NCI-H345 treated with DMSO at 0.1 percent for 48 hours (cell line): ENCODE measurements at regions not wholly inside any gene's neighbourhood (a gene's known extent, or its start where the extent isn't known, plus 50 kb on each side); places are given as distances from the start of the nearest gene placed in this dataset.

Source experiments
- DNase-seq: peaks from one replicate; lab custom pipeline; 2025; ENCODE audit not compliant: unreplicated experiment; lab: John Stamatoyannopoulos, UW

DNA sequence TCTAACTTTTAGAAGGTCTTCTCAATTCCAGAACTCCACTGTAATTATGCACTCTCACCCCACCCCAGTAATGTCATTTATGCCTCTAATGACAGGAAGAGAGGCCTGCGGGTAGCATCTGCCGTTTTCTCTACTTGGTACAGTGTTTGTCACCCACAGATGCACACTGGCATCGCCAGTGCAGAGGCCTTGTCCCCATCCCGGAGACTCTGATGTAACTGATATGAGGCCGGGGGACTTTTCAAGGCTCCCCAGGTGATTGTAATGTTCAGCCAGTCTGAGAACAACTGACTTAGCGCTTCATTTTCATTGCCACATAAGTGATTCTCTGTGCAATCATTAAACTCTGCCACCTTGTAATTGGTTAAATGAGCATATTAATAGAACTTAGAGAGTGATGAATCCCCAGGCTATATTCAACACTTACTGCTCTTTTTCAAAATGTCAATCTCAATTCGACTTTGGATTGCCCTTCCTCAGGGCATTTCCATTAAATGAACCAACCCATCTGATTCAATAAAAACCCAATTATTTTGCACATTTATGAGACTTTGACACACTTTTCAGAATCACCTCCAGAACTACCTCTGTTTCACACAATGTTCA lies 113.2 kb downstream of the HERPUD2 start:
- DNase-seq: no peak

DNA sequence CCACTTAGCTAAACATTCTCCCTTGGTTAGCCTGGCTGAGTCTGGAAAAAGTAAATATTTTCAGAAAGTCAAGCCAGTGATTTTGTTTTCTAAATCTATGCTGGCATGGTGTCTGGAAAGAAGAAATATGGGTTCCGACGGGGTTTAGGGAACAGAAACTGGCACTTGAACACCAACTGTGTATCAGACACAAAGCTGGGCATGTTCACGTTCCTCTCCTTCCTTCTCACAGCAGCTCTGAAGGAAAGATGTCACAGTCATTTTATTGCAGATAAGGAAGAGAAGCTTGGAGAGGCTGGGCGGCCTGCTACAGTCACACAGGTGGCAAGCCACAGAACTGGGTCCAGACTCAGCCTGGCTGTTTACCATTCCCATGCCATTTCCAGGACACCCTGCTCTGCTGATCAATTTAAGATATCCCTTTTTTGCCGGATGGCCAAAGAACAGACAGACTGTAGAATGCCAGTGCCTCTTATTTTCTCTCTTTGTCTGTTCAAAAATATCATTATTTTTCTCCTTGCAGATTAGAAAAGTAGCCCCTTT lies 118.8 kb downstream of the HERPUD2 start:
- DNase-seq: no peak

DNA sequence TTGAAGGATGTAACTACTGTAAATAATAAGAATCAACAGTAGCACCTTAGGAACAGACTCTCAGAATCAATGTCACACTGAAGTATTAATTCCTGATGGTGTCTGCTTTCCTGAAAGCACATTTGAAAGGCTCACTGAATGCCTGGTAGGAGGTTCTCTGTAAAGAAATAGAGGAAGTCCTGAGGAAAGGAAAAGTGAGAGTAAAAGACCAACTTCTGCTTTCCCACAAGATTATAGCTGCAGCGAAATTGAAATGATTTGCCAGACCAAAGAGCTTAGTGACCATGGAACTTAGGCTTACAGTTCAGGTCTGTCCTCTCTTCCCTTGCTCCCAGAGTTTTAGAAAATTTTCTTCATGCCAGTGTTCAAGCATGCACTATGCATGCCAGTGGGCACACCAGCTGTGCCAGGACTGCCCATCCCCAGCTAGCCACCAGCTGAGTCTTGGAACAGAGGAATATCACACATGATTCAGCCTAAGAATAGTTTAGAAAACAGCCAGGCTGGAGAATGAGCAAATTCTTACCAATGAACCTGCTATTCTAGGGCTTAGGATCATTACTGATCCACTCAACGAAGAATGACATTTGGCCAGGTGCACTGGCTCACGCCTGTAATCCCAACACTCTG lies 123.2 kb downstream of the HERPUD2 start:
- no peak for DNase-seq

DNA sequence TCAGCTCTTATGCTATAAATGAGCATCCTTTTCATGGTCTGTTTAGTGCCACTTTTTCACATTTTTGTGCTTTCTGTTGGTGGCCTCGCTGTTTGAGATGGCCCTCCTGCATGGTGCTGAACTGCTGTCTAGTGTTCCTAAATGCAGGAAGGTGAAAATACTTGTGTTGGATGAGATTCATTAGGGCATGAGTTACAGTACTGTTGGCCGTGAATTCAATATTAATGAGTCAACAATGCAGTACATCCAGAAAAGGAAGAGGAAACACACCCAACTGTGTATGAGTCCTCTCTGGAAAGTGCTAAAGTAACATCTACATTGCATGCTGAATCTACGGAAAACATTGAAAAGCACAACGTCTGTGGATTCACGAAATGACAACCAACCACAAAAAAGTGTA lies 124.0 kb downstream of the HERPUD2 start:
- no peak for DNase-seq

DNA sequence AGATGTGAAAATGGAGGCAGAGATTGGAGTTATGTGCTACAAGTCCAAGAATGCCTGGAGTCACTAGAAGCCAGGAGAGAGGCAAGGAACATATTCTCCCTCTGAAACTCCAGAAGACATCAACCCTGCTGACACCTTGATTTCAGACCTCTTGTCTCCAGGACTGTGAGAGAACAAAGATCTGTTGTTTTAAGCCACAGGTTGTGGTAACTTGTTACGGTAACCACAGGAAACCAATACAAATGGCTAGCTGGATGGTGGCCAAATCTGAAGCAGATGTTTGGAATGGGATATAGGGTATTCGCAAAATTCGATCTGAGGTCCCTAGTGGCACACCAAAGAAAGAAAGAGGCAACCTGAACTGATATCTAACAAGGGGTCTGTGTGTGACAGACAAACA lies 129.0 kb downstream of the HERPUD2 start:
- DNase-seq: peak; percentile 58

DNA sequence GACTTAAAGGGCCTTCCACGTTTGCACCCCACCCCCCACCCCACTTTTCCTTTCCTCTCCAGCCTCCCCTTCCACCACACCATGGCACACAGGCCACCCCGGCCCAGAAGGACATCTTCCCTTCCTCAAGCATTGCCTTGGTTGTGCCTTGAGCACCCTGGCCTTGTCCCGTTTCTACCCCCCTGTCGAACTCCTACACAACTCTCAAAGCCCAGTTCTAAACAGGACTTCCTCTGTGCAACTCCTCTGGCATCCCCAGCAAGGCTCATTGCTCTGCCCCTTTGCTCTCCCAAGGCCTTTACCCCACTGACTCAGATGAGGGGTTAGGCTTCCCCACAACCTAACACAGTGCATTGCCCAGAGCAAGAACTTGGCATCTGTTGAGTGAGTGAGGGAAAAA lies 136.1 kb downstream of the HERPUD2 start:
- DNase-seq: no peak

DNA sequence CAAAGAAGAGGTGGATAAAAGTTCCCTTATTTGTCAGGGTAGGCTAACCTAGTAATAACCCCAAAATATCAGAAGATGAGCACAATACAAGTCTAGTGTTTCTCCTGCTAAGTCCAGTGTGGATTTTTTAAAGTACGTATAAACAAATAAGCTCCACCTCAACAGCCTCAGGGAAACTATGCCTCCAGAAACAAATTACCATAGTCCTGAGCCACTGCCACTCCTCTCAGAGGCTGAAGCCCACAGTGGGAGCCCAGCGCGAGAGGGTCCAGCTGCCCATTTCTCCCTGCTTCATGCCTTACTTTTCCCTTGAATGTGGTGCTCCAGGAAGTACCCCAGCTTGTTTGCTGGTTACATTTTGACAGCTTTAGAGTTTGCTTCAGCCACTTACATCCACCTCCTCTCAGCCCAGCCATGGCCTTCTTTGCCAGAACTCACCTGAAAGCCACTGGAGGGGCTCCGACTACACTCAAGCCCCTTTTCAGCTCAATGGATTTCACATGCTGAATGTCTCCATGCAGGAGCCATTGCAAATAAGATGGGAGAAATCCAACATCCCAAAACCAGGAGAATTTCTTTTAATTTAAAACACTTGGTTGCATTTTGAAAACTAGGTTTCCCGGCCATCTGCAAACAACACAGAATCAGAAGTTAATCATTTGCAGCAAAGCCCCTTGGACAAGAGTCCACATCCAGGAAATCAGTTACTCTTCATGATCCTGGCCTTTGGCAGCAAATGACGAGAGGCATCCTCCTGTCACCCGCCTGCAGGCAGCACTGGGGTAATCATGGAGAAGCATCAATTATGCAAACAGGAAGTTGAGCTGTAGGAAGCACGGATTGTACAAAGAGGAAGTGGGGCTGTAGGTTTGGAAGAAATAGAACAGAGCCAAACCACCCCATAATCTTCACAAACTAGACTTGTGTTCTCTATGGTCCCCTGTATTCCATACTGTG lies 138.1 kb downstream of the HERPUD2 start:
- DNase-seq: no peak

DNA sequence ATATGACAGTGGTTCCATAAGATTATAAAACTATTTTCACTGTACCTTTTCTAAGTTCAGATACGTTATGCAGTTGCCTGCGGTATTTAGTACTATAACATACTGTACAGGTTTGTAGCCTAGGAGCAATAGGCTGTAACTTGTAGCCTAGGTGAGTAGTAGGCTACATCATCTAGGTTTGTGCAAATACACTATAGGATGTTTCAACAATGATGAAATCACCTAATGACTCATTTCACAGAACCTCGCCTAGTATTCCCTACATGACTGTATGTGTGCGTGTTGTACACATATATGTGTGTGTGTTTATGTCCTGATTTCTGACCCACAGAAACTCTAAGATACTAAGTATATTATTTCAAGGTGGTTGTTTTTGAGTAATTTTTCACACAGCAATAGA lies 139.0 kb downstream of the HERPUD2 start:
- no peak for DNase-seq

DNA sequence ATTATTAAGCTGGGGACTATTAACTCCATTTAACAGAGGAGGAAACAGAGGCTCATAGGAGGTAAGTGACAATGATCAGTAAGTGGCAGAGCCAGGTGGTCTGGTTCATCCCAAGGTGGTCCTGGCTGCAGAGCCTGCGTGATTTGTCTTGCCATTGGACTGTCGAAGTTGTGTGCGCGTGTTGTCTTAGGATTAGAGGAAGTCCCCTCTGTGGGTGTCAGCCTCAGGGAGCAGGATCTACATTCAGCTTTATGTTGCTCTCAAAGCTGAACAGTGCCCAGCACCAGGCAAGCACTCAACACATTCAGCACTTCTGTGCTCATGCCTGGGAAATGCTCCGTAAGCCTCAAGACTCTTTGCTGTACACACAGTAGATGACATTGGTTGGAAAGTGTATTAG lies 139.5 kb downstream of the HERPUD2 start:
- no peak for DNase-seq

DNA sequence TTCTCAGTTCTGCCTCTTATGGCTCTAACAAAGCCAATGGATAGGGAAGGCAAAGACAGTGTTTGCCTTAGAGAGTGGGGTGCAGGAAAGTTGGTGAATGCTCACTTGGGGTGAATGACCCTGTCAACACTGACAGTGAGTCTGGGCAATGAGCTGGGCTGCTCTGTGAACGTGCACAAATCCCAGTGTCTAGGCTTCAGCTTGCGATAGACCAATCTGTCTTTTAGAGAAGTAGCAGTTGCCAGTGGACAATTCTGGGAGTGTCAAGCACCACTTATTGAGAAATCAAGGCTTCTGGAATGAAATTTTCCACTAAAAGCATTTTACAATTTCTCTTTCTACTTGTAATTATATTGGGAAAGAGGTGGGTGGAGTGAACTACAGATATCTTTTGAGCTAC lies 141.4 kb downstream of the HERPUD2 start:
- DNase-seq: no peak

DNA sequence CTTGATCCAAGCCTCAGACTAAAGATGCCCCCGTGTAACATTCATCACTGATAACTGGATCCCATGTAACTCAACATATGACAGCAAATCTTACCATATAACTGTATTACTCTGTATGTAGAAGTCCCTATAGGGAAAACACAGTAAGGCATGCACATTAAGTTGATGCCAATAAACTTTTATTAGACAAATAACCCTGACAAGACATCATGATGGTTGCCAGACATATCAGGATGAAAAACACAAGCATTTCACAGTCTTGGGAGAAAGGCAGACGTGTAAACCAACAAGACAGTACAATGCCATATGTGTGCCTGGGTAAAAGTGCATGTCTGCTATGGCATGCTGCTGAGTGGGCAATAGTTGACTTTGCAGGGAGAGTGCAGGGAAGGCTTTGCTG lies 142.2 kb downstream of the HERPUD2 start:
- no peak for DNase-seq

DNA sequence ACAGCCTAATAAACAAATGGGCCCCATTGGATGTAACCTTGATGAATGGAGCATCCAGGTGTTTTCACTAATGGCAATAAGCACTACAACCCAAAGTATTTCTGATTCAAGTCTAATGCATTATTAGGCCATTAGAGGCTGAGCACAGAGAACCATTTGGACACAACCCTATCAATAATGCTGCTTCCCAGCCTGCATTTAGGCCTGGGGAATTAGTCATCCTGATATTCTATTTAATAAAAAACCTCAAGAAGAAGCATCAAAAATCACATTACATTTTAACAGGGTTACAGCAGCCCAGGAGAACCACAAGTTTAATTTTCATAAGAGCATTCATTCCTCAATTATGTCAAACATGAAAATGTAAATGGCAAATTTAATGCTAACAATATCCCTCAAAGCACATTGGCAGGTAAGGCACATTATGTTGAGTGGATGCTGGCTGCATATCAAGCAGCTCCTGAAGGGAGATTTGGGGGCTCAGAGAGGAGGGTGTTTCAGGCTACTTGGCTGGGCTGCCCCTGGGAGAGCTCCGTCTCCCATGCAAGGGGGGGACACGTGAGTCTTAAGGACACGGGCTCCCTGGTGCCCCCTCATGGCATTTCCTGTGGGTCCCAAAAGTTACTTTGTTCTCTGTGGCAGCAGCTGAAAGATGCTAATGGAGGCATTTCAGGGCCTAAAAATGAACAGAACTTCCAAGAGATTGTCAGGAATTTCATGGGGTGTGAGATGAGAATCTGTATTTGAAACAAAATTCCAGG lies 143.4 kb downstream of the HERPUD2 start:
- no peak for DNase-seq

DNA sequence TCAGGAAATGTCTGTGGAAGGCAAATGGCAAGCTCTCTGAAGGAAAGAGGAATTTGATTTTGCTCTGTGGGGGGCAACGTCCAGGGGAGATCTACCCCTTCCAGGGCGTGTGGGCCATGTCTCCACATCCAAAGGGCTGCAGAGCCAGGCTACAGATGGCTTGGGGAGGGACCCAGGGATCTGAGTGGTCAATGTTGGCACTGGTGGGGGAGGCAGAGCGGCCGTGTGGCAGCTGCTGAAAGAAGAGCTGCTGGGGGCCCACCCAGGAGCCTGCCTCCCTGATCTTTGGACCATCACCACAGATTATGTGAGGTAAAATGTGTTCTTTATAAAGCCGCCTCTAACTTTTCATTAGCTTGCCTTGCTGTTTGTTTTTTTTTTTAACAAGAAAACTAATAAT lies 144.1 kb downstream of the HERPUD2 start:
- no peak for DNase-seq

DNA sequence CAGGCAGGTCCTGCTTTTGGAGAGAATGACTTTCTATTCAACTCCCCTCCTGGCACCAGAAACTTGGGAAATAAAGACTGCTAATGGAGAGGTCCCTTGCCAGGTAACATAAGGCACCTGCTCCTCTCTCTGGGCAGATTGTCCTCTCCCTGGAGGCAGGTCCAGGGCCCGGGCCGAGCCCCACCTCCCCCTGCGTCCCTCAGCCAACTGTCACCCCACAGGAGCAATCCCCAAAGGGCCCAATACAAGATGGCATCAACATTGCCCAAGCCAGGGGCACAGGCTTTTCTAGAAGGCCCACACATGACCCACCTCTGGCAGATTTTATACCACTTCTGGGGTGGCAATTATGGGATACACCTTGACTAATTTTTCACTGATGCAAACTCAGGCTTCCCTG lies 145.2 kb downstream of the HERPUD2 start:
- DNase-seq: no peak

DNA sequence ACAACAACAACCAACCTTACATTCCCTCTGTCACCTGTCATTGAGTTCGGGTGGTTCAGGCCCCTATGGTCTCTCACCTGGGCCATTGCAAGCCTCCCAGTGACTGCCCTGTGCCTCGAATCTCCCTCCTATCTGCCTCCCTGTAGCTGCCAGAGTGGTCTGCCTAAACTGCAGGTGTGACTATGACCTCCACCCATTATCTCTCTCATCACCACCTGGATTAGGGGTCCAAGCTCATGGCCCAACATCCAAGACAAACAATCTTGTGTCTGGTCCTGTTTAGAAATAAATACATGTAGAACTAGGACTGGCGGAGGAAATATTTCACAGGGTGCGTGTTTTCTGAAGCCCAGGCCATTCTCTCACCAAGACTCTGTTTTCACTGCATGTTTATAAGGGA lies 146.6 kb downstream of the HERPUD2 start:
- DNase-seq: no peak

DNA sequence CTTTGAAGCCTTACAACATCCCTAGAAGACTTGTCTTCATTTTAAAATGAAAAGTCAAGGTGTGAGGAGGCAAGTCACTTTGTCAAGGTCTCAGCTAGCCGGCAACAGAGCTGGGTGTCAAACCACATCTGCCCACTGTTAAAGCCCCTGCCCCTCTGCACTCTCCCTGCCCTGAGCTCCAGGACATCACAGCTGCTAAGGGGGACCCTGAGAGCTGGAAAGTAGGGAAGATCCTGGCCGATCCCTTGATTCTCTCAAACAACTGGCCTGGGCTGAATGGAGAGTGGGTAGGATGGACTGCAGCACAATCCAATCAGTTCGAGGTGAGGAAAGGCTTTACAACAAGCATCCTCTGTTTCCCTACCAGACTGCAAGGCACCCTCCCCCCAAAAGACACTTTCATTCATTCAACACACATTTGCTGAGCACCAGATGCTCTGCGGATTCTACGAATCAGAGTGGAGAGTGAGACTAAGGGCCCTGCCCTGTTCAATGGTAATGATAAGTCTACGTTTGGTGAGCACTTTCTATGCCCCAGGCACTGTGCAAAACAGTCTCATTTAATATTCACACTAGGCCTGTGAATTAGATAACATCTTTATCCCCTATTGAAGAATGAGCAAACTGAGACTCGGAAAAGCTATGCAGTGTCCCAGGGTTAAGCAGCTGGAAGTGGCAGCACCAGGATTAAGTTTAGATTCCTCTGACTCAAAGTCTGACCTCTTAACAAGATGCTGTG lies 148.1 kb downstream of the HERPUD2 start:
- DNase-seq: no peak

DNA sequence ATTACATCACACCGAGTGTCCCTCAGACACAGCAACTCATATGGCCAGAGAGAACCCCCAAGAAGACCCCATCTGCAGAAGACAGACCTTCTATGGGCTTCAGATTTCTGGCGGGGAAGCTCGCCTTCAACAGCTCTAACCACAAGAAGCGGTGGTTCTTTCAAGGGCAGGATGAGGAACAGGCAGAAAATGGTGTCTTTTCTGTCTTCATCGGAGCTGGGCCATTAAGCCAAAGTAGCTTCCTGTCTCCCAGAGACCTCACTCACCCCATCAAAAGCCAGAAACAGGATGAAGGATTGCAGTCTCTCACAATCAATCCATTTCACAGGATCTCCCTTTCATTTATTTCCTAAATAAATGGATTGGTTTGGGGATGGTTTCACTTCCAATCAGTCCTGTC lies 149.1 kb downstream of the HERPUD2 start:
- DNase-seq: no peak

DNA sequence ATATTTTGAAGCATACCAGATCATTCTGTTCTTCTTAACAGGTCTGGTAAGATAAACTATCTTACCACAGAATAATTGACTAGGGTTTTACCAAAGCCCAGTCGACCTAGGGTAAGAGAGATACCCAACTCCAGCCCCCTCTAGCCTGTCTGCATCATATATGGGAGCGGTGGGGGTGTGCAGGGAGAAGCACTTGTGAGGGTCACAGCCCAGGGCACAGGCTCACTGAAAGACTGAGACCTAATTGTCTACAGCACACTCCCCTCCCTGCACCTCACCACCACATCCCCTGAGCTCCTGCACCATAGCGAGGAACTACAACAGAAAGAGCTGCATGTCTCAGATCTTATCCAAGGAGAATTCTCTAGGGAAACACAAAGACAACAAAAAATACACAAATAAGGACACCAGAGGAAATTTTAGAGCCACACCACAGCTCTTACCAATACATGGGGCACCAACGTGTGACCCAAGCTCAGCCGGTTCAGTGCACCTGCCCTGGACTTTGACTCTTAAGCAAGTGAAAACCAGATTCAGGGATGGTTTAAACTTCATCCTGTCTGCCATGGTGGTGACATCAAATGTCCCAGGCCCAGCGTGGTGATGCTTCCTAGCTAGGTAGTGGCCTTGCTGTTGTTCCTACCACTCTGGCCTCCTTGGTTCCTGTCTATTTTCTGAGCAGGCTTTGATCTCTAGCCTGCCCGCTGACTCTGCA lies 150.8 kb downstream of the HERPUD2 start:
- DNase-seq: no peak

DNA sequence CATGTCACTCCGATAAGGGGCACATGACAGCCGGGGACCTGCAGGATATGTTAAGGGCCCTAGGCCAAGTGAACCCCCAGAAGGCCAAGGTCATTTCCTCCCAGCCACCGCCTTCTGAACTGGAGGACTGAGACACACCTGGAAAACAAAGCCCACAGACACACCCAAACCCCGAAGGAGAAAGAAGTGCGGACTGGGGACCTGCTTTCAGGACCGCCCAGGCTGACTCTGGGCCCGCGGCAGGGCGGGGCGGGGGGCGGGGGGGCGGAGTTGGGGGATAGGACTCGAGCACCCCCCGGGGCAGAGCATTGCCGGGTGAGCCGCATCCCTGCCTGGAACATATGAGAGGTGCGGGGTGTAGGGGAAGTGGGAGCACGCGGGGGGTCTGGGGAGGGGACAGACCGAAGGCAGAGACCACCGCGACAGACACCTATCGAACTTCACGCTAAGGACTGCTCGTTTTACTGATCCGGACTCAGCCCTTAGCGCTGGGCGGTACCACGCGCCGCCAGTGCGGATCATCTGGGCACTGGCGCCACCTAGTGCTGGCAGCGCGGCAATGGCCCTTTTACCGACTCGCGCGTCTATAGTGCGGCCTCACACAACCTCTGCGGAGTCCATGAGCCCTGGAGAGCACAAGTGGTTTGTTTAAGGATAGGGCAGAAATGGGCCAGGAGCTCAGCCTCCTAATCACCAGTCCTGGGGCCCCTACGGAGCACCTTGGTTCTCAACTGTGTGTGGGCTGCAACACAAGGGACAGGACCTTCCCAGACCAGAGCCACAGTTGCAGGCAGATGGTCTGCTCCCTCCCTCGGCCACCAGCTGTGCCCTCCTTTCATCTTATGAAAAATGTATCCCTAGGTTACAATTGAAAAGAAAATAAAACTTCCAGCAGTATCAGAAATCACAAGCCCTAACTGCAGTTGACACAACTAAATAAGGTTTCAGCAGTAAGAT lies 157.6 kb downstream of the HERPUD2 start:
- DNase-seq: peak; percentile 83
